ENCODE measurements at regions not wholly inside any gene's neighbourhood (a gene's known extent, or its start where the extent isn't known, plus 50 kb on each side); places are given as distances from the start of the nearest gene placed in this dataset.
"Not testable (repeated sequence)": the region's sequence is repeated elsewhere in the genome, so short reads cannot be mapped to it uniquely, and the experiment has no call there.

DNA sequence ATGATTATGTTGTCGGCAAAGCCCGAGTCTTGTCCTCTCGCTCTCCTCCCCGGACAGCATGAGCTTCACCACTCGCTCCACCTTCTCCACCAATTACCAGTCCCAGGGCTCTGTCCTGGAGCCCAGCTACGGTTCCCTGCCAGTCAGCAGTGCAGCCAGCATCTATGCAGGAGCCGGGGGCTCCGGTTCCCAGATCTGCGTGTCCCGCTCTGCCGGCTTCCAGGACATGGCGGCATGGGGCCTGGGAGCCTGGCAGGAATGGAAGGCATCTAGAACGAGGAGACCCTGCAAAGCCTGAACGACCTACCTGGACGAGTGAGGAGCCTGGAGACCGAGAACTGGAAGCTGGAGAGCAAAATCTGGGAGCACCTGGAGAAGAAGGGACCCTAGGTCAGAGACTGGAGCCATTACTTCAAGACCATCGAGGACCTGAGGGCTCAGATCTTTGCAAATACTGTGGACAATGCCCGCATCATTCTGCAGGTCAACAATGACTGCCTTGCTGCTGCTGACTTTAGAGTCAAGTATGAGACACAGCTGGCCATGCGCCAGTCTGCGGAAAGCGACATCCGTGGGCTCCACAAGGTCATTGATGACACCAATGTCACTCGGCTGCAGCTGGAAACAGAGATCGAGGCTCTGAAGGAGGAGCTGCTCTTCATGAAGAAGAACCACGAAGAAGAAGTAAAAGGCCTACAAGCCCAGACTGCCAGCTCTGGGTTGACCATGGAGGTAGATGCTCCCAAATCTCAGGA is 101.3 kb upstream of the MAN2A1 start:
- in situ Hi-C loops (cut with HindIII; ENCODE audit: low sequenced_read_pairs) = no loop called here

GRCh38 chr5:109584986-109585599 is 104.6 kb upstream of the MAN2A1 start:
- DNase-seq (ENCODE audit: low spot score) = no peak
- in situ Hi-C loops (cut with HindIII; ENCODE audit: low sequenced_read_pairs) = no loop called here

More for the DNA sequence above, 101.3 kb upstream of the MAN2A1 start:
- DNase-seq (ENCODE audit: low spot score) = no peak

DNA sequence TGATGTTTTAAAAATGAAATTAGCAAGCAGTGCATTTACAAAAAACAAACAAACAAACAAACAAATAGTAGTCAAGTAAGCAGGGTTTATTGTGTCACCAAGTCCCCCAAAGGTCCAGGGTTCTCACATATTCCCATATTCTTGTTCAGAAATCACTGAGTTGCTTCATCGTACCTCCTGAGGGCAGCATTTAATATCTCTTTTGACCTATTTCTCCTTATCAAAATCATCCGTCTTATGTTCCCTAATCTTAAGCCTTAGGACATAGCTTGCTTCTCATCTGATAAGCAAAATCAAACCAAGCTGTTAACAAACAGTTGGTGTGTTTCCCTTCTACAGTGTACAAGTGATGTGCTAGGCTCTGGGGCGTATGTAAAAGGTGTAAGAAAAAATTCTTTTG is 109.5 kb upstream of the MAN2A1 start:
- DNase-seq (ENCODE audit: low spot score) = no peak
- in situ Hi-C loops (cut with HindIII; ENCODE audit: low sequenced_read_pairs) = no loop called here

DNA sequence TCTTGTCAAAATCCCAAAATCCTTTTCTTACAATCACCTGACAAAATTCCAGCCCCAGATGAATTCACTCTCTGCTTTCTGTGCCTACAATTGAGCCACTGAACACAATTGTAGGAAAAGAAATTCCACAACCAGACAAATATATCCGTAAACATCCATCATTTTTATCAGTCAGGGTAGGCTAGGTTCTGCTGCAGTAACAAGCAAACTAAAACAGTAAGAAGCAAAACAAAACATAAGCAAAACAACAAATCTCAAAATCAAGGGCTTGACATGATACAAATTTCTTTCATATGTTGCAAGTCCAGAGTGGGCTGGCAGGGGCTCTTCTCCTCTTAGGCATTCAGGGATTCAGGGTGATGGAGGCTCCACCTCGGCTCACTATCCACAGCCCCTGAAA is 114.2 kb upstream of the MAN2A1 start:
- in situ Hi-C loops (cut with HindIII; ENCODE audit: low sequenced_read_pairs) = no loop called here
- DNase-seq (ENCODE audit: low spot score) = no peak

DNA sequence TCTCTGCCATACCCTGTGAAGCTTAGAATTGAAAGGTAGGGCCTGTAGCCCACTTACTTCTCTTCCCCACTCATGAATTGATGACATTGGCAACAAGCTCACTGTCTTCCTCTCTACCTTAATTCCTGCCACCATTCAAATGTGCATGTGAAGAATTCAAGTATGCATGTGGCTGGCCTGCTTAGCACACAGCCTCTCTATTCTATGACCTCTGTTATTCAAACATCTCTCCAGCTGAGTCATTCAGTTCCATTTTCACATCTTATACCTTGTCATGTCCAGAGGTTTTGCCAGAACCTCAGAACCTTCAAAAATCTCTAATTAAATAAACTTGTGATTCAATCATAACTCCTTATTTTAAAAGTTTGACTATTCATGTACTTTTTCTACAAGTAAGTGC is 114.7 kb upstream of the MAN2A1 start:
- in situ Hi-C loops (cut with HindIII; ENCODE audit: low sequenced_read_pairs) = no loop called here
- DNase-seq (ENCODE audit: low spot score) = no peak

DNA sequence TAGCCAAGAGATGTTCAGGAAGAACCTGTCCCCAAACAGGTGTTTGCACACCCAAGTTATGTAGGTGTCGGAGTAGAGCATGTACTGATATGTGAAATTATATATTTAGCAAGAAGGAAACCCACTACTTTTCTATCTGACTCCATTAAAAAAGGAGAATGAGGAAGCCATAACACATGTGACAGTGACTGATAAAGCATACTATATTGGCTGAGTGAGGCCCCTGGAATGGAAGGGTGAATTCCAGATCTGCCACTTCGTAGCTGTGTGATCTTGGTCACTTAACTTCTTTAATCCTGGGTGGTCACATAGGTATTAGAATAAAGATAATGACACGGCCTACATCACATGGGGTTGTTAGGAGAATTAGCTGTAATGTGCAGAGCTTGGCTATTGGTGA is 116.0 kb upstream of the MAN2A1 start:
- no peak for DNase-seq (ENCODE audit: low spot score)
- in situ Hi-C loops (cut with HindIII; ENCODE audit: low sequenced_read_pairs) = no loop called here

- DNase-seq (ENCODE audit: low spot score) = no peak
- in situ Hi-C loops (cut with HindIII; ENCODE audit: low sequenced_read_pairs) = no loop called here
Observed at GRCh38 chr5:109573256-109573655, 116.5 kb upstream of the MAN2A1 start.

DNA sequence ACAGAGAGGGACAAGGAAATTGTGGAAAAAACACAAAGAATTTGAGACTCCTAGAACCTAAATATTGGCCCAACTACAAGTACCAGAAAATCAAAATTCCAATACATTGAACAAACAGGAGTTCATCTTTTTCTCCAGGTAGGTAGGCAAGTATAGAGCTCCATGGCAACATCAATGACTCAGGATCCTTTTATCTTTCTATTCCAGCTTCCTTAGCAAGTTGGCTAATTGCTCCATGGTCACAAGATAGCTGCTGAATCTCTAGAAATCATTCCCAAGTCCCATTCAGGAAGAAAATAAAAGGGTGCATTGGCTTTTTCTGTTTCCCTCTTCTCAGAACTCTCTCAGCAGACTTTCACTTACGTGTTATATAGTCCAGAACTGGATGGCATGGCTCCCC is 117.9 kb upstream of the MAN2A1 start:
- no peak for DNase-seq (ENCODE audit: low spot score)
- in situ Hi-C loops (cut with HindIII; ENCODE audit: low sequenced_read_pairs) = no loop called here

DNA sequence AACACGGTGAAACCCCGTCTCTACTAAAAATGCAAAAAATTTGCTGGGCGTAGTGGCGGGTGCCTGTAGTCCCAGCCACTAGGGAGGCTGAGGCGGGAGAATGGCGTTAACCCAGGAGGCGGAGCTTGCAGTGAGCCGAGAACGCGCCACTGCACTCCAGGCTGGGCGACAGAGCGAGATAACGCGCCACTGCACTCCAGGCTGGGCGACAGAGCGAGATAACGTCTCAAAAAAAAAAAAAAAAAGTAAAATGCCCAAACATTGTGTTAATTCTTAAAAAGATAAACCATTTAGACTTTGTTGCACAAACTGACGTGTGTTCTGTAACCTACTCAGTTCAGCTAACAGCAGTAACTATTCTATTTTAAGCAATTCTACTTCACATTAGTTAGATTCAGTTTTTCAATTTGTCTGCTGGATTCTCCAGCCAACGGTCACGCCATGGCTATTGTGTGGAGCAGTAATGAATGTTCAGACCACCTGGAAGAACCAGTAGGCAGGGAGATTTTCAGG is 119.3 kb upstream of the MAN2A1 start:
- in situ Hi-C loops (cut with HindIII; ENCODE audit: low sequenced_read_pairs) = no loop called here
- no peak for DNase-seq (ENCODE audit: low spot score)

- in situ Hi-C loops (cut with HindIII; ENCODE audit: low sequenced_read_pairs) = no loop called here
- DNase-seq (ENCODE audit: low spot score) = no peak
Observed at GRCh38 chr5:109567374-109568044, 122.2 kb upstream of the MAN2A1 start.

- in situ Hi-C loops (cut with HindIII; ENCODE audit: low sequenced_read_pairs) = no loop called here
- DNase-seq (ENCODE audit: low spot score) = no peak
Observed at GRCh38 chr5:109566361-109566760, 123.4 kb upstream of the MAN2A1 start.

DNA sequence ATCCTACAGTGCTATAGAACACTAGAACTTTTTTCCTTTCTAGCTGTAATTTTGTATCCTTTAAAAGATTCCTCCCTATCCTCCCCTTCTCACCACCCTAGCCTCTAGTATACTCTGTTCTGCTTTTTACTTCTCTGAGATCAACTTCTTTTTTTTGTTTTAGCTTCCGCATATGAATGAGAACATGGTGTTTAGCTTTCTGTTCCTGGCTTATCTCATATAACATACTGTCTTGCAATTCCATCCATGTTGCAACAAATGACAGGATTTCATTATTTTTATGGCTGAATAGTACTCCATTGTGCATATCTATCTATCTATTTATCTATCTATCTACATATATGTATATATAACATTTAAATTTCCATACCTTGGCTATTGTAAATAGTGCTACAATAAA is 126.0 kb upstream of the MAN2A1 start:
- DNase-seq (ENCODE audit: low spot score) = no peak
- in situ Hi-C loops (cut with HindIII; ENCODE audit: low sequenced_read_pairs) = no loop called here

DNA sequence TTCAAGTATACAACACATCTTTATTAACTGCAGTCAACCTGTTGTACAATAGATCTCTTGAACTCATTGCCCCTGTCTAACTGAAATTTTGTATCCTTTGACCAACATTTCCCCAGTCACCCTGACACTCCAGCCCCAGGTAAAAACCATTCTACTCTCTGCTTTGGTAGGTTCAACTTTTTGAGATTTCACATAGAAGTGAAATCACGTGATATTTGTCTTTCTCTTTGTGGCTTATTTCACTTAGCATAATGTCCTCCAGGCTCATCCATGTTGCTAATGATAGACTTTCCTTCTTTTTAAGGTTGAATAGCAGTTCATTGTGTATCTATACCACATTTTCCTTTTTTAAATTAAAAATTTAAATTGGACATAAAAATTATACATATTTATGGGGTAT is 126.5 kb upstream of the MAN2A1 start:
- no peak for DNase-seq (ENCODE audit: low spot score)
- in situ Hi-C loops (cut with HindIII; ENCODE audit: low sequenced_read_pairs) = no loop called here

DNA sequence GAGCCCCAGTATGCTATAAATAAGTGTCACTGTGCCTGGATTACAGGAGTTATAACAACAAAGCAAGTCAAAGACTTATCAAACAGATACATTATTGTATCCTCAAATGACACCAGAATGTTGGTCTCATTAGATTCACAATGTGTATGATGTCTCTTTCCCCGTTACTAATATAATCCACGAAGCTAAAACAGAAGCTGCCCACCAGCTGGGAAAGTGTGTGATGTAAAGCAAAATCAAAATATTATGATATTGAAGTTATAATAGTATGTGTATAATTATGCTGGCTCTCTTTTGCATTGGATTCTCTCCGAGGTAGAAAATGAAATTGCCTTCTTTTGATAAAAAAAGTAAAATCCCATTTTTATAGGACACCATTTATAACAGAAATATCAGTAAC is 127.3 kb upstream of the MAN2A1 start:
- DNase-seq (ENCODE audit: low spot score) = no peak
- in situ Hi-C loops (cut with HindIII; ENCODE audit: low sequenced_read_pairs) = no loop called here

DNA sequence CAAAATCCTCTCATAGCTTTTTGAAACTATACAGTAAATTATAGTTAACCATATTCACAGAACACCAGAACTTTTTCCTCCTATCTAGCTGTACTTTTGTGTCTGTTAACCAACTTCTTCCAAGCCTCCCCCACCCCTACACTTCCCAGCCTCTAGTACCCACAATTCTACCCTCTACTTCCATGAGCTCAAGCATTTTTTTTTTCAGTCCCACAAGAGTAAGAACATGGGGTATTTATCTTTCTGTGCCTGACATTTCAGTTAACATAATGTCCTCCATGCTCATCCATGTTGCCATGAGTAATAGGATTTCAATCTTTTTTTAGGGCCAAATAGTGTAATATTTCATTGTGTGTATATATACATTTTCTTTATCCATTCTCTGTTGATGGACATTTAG is 128.3 kb upstream of the MAN2A1 start:
- DNase-seq (ENCODE audit: low spot score) = no peak
- in situ Hi-C loops (cut with HindIII; ENCODE audit: low sequenced_read_pairs) = no loop called here

DNA sequence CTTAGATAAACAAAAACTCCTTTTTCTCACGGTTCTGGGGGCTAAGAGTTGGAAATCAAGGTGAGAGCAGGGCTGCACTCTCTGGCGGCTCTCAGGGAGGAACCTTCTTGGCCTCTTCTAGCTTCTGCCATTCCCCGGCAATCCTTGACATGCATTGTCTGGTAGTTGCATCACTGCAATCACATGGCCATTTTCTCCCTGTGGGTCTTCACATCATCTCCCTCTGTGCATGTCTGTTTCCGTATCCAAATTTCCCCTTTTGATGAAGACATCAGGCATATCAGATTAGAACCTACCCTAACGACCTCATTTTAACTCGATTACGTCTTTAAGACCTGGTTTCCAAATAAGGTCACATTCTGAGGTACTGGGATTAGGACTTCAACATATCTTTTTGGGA is 129.2 kb upstream of the MAN2A1 start:
- DNase-seq (ENCODE audit: low spot score) = no peak
- in situ Hi-C loops (cut with HindIII; ENCODE audit: low sequenced_read_pairs) = no loop called here

- in situ Hi-C loops (cut with HindIII; ENCODE audit: low sequenced_read_pairs) = no loop called here
- no peak for DNase-seq (ENCODE audit: low spot score)
Observed at GRCh38 chr5:109558952-109559351, 130.8 kb upstream of the MAN2A1 start.

GRCh38 chr5:109558364-109558763 is 131.4 kb upstream of the MAN2A1 start:
- in situ Hi-C loops (cut with HindIII; ENCODE audit: low sequenced_read_pairs) = no loop called here
- no peak for DNase-seq (ENCODE audit: low spot score)

GRCh38 chr5:109553846-109554245 is 135.9 kb upstream of the MAN2A1 start:
- DNase-seq (ENCODE audit: low spot score) = no peak
- in situ Hi-C loops (cut with HindIII; ENCODE audit: low sequenced_read_pairs) = no loop called here

DNA sequence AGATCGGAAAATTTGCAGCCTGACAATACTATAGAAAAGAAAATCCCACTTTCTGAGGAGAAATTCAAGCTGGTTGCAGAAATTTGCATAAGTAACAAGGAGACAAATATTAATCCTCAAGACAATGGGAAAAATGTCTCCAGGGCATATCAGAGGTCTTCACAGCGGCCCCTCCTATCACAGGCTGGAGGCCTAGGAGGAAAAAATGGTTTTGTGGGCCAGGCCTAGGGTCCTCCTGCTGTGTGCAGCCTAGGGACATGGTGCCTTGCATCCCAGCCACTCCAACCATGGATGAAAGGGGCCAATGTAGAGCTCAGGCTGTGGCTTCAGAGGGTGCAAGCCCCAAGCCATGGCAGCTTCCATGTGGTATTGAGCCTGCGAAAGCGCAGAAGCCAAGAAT is 138.5 kb upstream of the MAN2A1 start:
- DNase-seq (ENCODE audit: low spot score); in situ Hi-C loops (cut with HindIII; ENCODE audit: low sequenced_read_pairs): not testable (repeated sequence)
